ENCODE measurements at regions not wholly inside any gene's neighbourhood (a gene's known extent, or its start where the extent isn't known, plus 50 kb on each side); places are given as distances from the start of the nearest gene placed in this dataset.

- Histone ChIP-seq H4K5ac (ENCODE audit: low read depth, low read length) (no peak overlapping the region), H3K36me3 (ENCODE audit: control insufficient read depth, insufficient read depth, low read length) (no peaks in the 10 kb centered on the region), H3K4me3 (ENCODE audit: insufficient read depth, low read depth, low read length) (no peak overlapping the region), H3K9me3 (ENCODE audit: control insufficient read depth, insufficient read depth, low read length) (no peaks in the 10 kb centered on the region), H4K91ac (ENCODE audit: insufficient read depth, low read depth, low read length) (no peak overlapping the region), H2BK5ac (ENCODE audit: low read depth, low read length, poor library complexity, severe bottlenecking) (no peak overlapping the region), H3K14ac (replicated peaks; ENCODE audit: low read depth, low read length) (no peak overlapping the region), H2BK20ac (ENCODE audit: low read depth, low read length) (no peak overlapping the region), H3K9ac (ENCODE audit: low read depth, low read length) (no peak overlapping the region), H3K18ac (ENCODE audit: low read depth, low read length) (no peak overlapping the region), H3K79me1 (ENCODE audit: low read depth in 1 of 2, low read length in 2 of 2) (no peaks in the 10 kb centered on the region), H3K4me2 (ENCODE audit: low read depth, low read length) (peak overlapping the region; percentile 36; the same call in 1 of the 2 replicates), H2BK120ac (ENCODE audit: low read depth, low read length) (no peak overlapping the region), H2AFZ (replicated peaks; ENCODE audit: low read length, poor library complexity) (no peak overlapping the region), H3K4ac (ENCODE audit: low read depth, low read length) (no peak overlapping the region), H3K9me1 (ENCODE audit: insufficient read depth, low read length) (peaks cover 4% of the 10 kb centered on the region; the same call in 1 of the 2 replicates), H2BK15ac (ENCODE audit: low read depth, low read length) (no peak overlapping the region), H4K8ac (ENCODE audit: low read depth in 2 of 2, low read length in 2 of 2) (no peak overlapping the region), H3K23ac (ENCODE audit: low read depth, low read length) (no peak overlapping the region), H3K27ac (ENCODE audit: insufficient read depth, low read length) (no peak overlapping the region), H2AK5ac (ENCODE audit: low read depth, low read length) (no peak overlapping the region), H3K27me3 (ENCODE audit: control insufficient read depth, insufficient read depth, low read length) (peaks cover 8% of the 10 kb centered on the region), H3K56ac (ENCODE audit: extremely low read depth, insufficient read depth, low read length) (no peak overlapping the region), H2AK9ac (replicated peaks; ENCODE audit: low read depth, low read length, poor library complexity) (no peak overlapping the region), H3K4me1 (ENCODE audit: control insufficient read depth, insufficient read depth, low read length) (no peaks in the 10 kb centered on the region), H4K20me1 (ENCODE audit: insufficient read depth, low read length) (no peaks in the 10 kb centered on the region)
- ChIA-PET POLR2A (ENCODE audit: unreplicated experiment) (no interaction called here), CTCF (no interaction called here)
- intact Hi-C loops (cut with micrococcal nuclease): no loop called here
- no CpG with 5 or more reads among the region's 6 CpGs for WGBS, 2 experiments (ENCODE audit: extremely low coverage in 2 of 2, insufficient read length in 1 of 2)
- in situ Hi-C loops (cut with MboI; ENCODE audit: low sequenced_read_pairs): no loop called here
- BruUV-seq (replicated peaks): no TSS peak
- DNase-seq (no peak), ATAC-seq (ENCODE audit: low read depth) (no peak)
- TF ChIP-seq MAFK (IDR thresholded peaks at IDR 0.05; ENCODE audit: low read depth, low read length) (no peak), FOS (IDR thresholded peaks at IDR 0.05; ENCODE audit: low read depth, low read length) (no peak), CTCF (conservative IDR thresholded peaks at IDR 0.05; ENCODE audit: low read depth, low read length) (no peak), MAZ (IDR thresholded peaks at IDR 0.05; ENCODE audit: borderline replicate concordance, low read depth, low read length) (no peak), SMC3 (IDR thresholded peaks at IDR 0.05; ENCODE audit: low read depth, low read length) (no peak), BHLHE40 (IDR thresholded peaks at IDR 0.05; ENCODE audit: low read depth, low read length) (no peak), CEBPB (IDR thresholded peaks at IDR 0.05; ENCODE audit: low read depth, low read length) (no peak), POLR2A (IDR thresholded peaks at IDR 0.05; ENCODE audit: low read depth, low read length) (no peak), CHD1 (IDR thresholded peaks at IDR 0.05; ENCODE audit: low read depth, low read length) (no peak), ELK1 (IDR thresholded peaks at IDR 0.05; ENCODE audit: borderline replicate concordance, low read depth, low read length) (no peak), NFE2L2 (IDR thresholded peaks at IDR 0.05; ENCODE audit: low read depth, low read length) (no peak), USF2 (IDR thresholded peaks at IDR 0.05; ENCODE audit: low read depth, low read length) (no peak), MXI1 (IDR thresholded peaks at IDR 0.05; ENCODE audit: borderline replicate concordance, low read depth, low read length) (no peak), RFX5 (IDR thresholded peaks at IDR 0.05; ENCODE audit: low read depth, low read length) (no peak)
- dilution Hi-C loops (cut with HindIII; ENCODE audit: low sequenced_read_pairs, unreplicated experiment): no loop called here
These were observed 129.0 kb downstream of the IRS2 start for GRCh38 chr13:109657395-109657794.

All from IMR-90 (cell line).